Activated T-helper 1 cell treated with anti-CD3 and anti-CD28 coated beads, Interleukin-12 subunit alpha, Interleukin-12 subunit beta, Interleukin-2, Interleukin-4 antibody, amounts not matched to agents 30 ng/mL and 10 ng/mL and 1 ng/mL, durations not matched to agents 14 hours and 24 hours and 36 hours (primary cell): ENCODE measurements at regions not wholly inside any gene's neighbourhood (a gene's known extent, or its start where the extent isn't known, plus 50 kb on each side); places are given as distances from the start of the nearest gene placed in this dataset.
"Not testable (repeated sequence)": the region's sequence is repeated elsewhere in the genome, so short reads cannot be mapped to it uniquely, and the experiment has no call there.

Experiments
- DNase-seq: peaks from one replicate; pipeline ENCODE4 v3.0.0; 2021; ENCODE audit warnings: low spot score
- H3K27ac Mint-ChIP-seq: one replicate; pipeline ENCODE4 v1.8.0; 2021; ENCODE audit warnings: mild to moderate bottlenecking, mixed read lengths
- H3K27me3 Mint-ChIP-seq: one replicate; pipeline ENCODE4 v1.8.0; 2022; ENCODE audit warnings: mild to moderate bottlenecking, moderate library complexity, mixed read lengths; ENCODE audit not compliant: insufficient read depth
- H3K36me3 Mint-ChIP-seq: one replicate; pipeline ENCODE4 v1.8.0; 2021; ENCODE audit warnings: low read depth, mixed read lengths
- H3K4me1 Mint-ChIP-seq: one replicate; pipeline ENCODE4 v1.8.0; 2021; ENCODE audit warnings: low read depth, mixed read lengths
- H3K4me3 Mint-ChIP-seq: one replicate; pipeline ENCODE4 v1.8.0; 2021; ENCODE audit warnings: mild to moderate bottlenecking, moderate library complexity, mixed read lengths
- H3K9me3 Mint-ChIP-seq: one replicate; pipeline ENCODE4 v1.8.0; 2021; ENCODE audit warnings: mixed read lengths
- intact Hi-C: fragments of 100-400 bp; cut with micrococcal nuclease; formaldehyde crosslinking; loops from one replicate; pipeline ENCODE4 v1.15.1; 2024

DNA sequence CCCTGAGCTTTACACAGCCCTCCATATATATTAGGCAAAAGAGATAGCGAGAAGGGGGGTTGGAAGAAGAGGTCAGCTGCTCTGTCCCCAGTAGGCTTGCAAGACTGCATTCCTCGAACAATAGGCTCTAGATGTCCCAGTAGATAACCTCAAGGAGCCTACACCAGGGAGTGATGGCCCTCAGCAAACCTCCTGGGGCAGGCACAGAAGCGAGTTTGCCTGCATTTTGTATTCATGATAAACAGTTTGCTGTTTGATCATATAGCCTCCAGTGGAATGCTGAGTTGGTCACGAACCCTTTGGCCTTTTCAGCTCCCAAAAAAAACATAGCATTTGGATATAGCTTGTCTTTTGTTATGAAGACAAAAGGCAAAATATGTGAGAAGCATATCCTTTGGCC is 95.1 kb upstream of the GRAMD1B start:
- H3K4me3 Mint-ChIP-seq: no peak overlapping the region
- H3K9me3 Mint-ChIP-seq: peaks cover 22% of the 10 kb centered on the region
- DNase-seq: no peak
- peaks cover 12% of the 10 kb centered on the region for H3K4me1 Mint-ChIP-seq
- H3K27me3 Mint-ChIP-seq: peaks cover 5% of the 10 kb centered on the region
- intact Hi-C loops: no loop called here
- peaks cover 6% of the 10 kb centered on the region for H3K36me3 Mint-ChIP-seq
- no peak overlapping the region for H3K27ac Mint-ChIP-seq

DNA sequence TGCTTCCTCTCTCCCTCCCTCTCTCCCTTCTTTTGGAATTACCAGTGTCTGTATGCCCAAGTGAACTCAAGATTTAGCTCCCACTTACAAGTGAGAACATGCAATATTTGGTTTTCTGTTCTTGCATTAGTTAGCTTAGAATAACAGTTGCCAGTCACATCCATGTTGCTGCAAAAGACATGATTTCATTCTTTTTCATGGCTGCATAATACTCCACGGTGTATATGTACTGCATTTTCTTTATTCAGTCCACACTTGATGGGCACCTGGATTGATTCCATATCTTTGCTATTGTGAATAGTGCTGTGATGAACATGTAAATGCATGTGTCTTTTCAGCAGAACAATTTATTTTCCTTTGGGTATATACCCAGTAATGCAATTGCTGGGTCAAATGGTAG is 97.5 kb upstream of the GRAMD1B start:
- H3K4me1 Mint-ChIP-seq, DNase-seq, H3K4me3 Mint-ChIP-seq, H3K27me3 Mint-ChIP-seq, H3K27ac Mint-ChIP-seq, intact Hi-C loops, H3K36me3 Mint-ChIP-seq: not testable (repeated sequence)
- H3K9me3 Mint-ChIP-seq: peaks cover 15% of the 10 kb centered on the region

DNA sequence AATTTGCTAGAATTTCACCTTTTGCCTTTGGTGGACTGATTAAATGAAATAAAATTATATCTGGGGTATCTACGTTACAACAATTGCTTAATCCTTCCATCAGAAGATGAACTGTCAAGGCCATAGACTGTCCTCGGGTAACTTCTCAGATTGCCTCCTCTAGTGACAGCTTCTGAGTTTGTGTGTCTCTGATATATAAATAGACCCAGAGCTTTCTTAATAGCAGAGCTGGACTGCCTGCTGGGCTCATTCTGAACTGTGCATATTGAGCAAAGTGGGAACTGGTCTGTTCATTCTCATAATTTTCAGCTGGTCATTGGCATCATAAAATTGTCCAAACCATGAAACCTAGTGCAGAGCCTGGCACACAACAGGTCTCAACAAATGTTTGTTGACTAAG is 99.1 kb upstream of the GRAMD1B start:
- H3K27ac Mint-ChIP-seq: no peak overlapping the region
- peaks cover 5% of the 10 kb centered on the region for H3K36me3 Mint-ChIP-seq
- H3K4me3 Mint-ChIP-seq: no peak overlapping the region
- intact Hi-C loops: loop anchor here (2.0 kb wide), 1 partner anchor 22 kb away; no protein-coding TSS in a partner anchor
- H3K9me3 Mint-ChIP-seq: peaks cover 15% of the 10 kb centered on the region
- DNase-seq: no peak
- H3K27me3 Mint-ChIP-seq: peaks cover 3% of the 10 kb centered on the region
- H3K4me1 Mint-ChIP-seq: no peaks in the 10 kb centered on the region

DNA sequence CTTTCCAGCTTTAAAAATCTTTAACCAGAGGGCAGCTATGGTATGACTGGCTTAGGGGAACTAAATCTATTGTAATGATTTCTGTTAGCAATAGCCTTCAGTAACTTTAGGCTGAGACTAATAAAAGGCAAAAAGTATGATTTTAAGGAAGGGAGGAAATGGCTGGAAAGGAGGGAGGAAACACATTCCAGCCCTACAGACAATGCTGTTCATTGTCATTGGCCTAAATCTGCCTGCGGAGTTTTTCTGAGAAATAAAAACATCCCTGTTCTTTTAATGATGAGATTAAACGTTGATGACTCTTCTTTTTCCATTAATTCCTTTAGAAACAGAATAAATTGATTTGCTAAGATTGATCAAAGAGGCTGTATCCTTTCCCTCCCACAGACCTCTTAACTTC is 99.6 kb upstream of the GRAMD1B start:
- intact Hi-C loops: loop anchor here (2.0 kb wide), 1 partner anchor 22 kb away; no protein-coding TSS in a partner anchor
- H3K4me3 Mint-ChIP-seq: no peak overlapping the region
- H3K9me3 Mint-ChIP-seq: peaks cover 11% of the 10 kb centered on the region
- no peak for DNase-seq
- H3K4me1 Mint-ChIP-seq: no peaks in the 10 kb centered on the region
- H3K27ac Mint-ChIP-seq: no peak overlapping the region
- peaks cover 1% of the 10 kb centered on the region for H3K27me3 Mint-ChIP-seq
- peaks cover under 1% of the 10 kb centered on the region for H3K36me3 Mint-ChIP-seq

GRCh38 chr11:123330071-123330470 is 100.0 kb upstream of the GRAMD1B start:
- no peak for DNase-seq
- Mint-ChIP-seq H3K27me3 (no peaks in the 10 kb centered on the region), H3K4me3 (no peak overlapping the region), H3K4me1 (no peaks in the 10 kb centered on the region), H3K9me3 (peaks cover 10% of the 10 kb centered on the region), H3K36me3 (no peaks in the 10 kb centered on the region), H3K27ac (no peak overlapping the region)
- intact Hi-C loops: loop anchor here (2.0 kb wide), 1 partner anchor 21 kb away; no protein-coding TSS in a partner anchor

- peaks cover 5% of the 10 kb centered on the region for H3K9me3 Mint-ChIP-seq
- no peaks in the 10 kb centered on the region for H3K36me3 Mint-ChIP-seq
- intact Hi-C loops: no loop called here
- no peak overlapping the region for H3K4me3 Mint-ChIP-seq
- H3K27ac Mint-ChIP-seq: no peak overlapping the region
- no peaks in the 10 kb centered on the region for H3K27me3 Mint-ChIP-seq
- DNase-seq: no peak
- H3K4me1 Mint-ChIP-seq: no peaks in the 10 kb centered on the region
These were observed 101.7 kb upstream of the GRAMD1B start for GRCh38 chr11:123328281-123328867.

DNA sequence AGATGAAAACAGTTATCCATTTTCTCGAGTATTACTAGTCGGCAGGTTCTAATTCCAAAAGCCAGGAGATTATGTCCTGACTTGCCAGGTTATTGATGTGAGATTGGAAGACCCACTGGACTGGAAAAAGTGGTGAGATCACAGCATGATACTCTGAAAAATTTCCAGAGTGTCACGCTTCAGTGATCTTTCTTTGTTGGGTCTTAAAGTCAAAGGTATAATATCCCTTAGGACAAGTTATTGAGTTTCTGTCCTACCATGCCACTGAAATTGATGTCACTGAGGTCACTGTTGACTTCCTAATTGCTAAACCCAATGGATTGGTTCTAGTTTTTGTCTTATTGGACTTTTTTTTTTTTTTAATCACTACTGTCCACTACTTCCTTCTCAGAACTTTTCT is 104.5 kb upstream of the GRAMD1B start:
- Mint-ChIP-seq H3K27me3 (peaks cover 10% of the 10 kb centered on the region), H3K9me3 (no peaks in the 10 kb centered on the region), H3K4me1 (no peaks in the 10 kb centered on the region), H3K36me3 (no peaks in the 10 kb centered on the region), H3K4me3 (no peak overlapping the region), H3K27ac (no peak overlapping the region)
- no peak for DNase-seq
- intact Hi-C loops: no loop called here

- H3K4me1 Mint-ChIP-seq: no peaks in the 10 kb centered on the region
- peaks cover 16% of the 10 kb centered on the region for H3K27me3 Mint-ChIP-seq
- no peak overlapping the region for H3K4me3 Mint-ChIP-seq
- H3K36me3 Mint-ChIP-seq: no peaks in the 10 kb centered on the region
- no peak for DNase-seq
- H3K9me3 Mint-ChIP-seq: no peaks in the 10 kb centered on the region
- intact Hi-C loops: no loop called here
- H3K27ac Mint-ChIP-seq: no peak overlapping the region
These were observed 106.5 kb upstream of the GRAMD1B start for GRCh38 chr11:123323568-123323967.

DNA sequence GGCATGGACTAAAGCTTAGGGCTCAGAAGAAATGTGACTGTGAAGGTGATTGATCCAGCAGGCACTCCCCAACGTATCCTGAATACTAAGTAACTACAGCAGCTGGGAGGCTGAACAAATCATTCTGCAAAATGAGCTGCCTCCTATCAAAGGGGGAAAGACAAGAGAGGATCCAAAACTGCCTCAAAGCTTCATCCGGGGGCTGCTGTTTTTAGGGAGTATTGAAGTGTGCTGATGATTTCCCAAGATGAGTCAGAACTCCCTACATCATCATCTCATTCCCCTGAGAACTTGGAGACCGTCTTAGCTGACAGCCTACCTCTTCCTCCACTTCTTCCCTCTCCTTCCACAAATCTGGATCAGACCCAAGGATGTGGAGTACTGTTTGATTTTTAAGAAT is 108.4 kb upstream of the GRAMD1B start:
- H3K4me1 Mint-ChIP-seq: no peaks in the 10 kb centered on the region
- no peak overlapping the region for H3K27ac Mint-ChIP-seq
- H3K9me3 Mint-ChIP-seq: no peaks in the 10 kb centered on the region
- no peak overlapping the region for H3K4me3 Mint-ChIP-seq
- H3K36me3 Mint-ChIP-seq: no peaks in the 10 kb centered on the region
- peaks cover 22% of the 10 kb centered on the region for H3K27me3 Mint-ChIP-seq
- intact Hi-C loops: no loop called here
- no peak for DNase-seq

DNA sequence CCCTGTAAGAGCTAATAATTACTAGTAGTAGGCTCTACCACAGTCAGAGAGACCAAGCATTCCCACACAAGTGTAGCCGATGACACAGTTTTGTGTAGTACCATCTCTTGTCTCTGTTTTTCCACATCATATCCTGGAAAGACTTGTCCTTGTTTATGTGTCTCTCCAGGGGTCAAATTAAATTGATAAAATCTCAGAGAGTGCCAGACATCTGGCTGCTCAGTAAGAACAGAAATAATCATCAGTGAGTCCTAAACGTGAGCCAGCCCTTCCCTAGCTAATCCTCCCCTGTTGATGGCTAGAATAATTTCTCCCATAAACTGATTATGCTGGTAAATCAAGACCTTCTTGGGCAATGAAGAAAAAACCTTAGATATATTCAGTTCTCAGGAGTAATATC is 111.4 kb upstream of the GRAMD1B start:
- Mint-ChIP-seq H3K9me3 (no peaks in the 10 kb centered on the region), H3K27ac (no peak overlapping the region), H3K4me3 (no peak overlapping the region), H3K27me3 (peaks cover 24% of the 10 kb centered on the region), H3K4me1 (no peaks in the 10 kb centered on the region), H3K36me3 (no peaks in the 10 kb centered on the region)
- DNase-seq: no peak
- intact Hi-C loops: no loop called here

GRCh38 chr11:123318132-123318531 is 111.9 kb upstream of the GRAMD1B start:
- H3K4me3 Mint-ChIP-seq, H3K4me1 Mint-ChIP-seq, H3K9me3 Mint-ChIP-seq, DNase-seq, H3K27ac Mint-ChIP-seq, intact Hi-C loops, H3K36me3 Mint-ChIP-seq: not testable (repeated sequence)
- H3K27me3 Mint-ChIP-seq: peaks cover 24% of the 10 kb centered on the region

DNA sequence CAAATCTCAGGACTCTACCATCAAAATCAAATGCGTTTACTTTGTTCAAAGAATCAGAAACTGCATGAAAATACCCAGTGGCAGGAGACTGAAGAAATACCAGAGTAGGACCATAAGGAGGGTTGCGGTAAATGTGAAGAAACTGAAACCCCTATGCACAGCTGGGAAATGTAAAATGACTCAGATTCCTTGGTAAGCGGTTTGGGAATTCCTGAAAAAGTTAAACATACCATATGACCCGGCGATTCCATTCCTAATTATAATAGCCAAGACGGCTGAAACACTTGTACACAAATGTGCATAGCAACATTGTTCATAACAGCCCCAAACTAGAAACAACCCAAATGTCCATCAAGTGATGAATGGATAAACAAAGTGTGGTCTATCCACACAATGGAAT is 114.1 kb upstream of the GRAMD1B start:
- DNase-seq: no peak
- no peaks in the 10 kb centered on the region for H3K9me3 Mint-ChIP-seq
- H3K27ac Mint-ChIP-seq: no peak overlapping the region
- no peaks in the 10 kb centered on the region for H3K36me3 Mint-ChIP-seq
- no peak overlapping the region for H3K4me3 Mint-ChIP-seq
- peaks cover 17% of the 10 kb centered on the region for H3K27me3 Mint-ChIP-seq
- H3K4me1 Mint-ChIP-seq: no peaks in the 10 kb centered on the region
- intact Hi-C loops: no loop called here

- H3K4me3 Mint-ChIP-seq: no peak overlapping the region
- no peaks in the 10 kb centered on the region for H3K36me3 Mint-ChIP-seq
- H3K4me1 Mint-ChIP-seq: no peaks in the 10 kb centered on the region
- no peak overlapping the region for H3K27ac Mint-ChIP-seq
- intact Hi-C loops: no loop called here
- no peaks in the 10 kb centered on the region for H3K9me3 Mint-ChIP-seq
- no peak for DNase-seq
- peaks cover 11% of the 10 kb centered on the region for H3K27me3 Mint-ChIP-seq
These were observed 115.1 kb upstream of the GRAMD1B start for GRCh38 chr11:123314972-123315371.

GRCh38 chr11:123313262-123313661 is 116.8 kb upstream of the GRAMD1B start:
- no peak overlapping the region for H3K27ac Mint-ChIP-seq
- no peak for DNase-seq
- no peak overlapping the region for H3K4me3 Mint-ChIP-seq
- peaks cover under 1% of the 10 kb centered on the region for H3K4me1 Mint-ChIP-seq
- H3K36me3 Mint-ChIP-seq: no peaks in the 10 kb centered on the region
- intact Hi-C loops: no loop called here
- no peaks in the 10 kb centered on the region for H3K9me3 Mint-ChIP-seq
- H3K27me3 Mint-ChIP-seq: peaks cover 8% of the 10 kb centered on the region
